Neural cell (in vitro differentiated cells): ENCODE measurements at regions not wholly inside any gene's neighbourhood (a gene's known extent, or its start where the extent isn't known, plus 50 kb on each side); places are given as distances from the start of the nearest gene placed in this dataset.

Source experiments
- H2AFZ ChIP-seq: fragments of 200-600, 300-800 bp; sonication (generic), shearing (Covaris generic); 2 replicates; pipeline ENCODE4 v1.6.0; 2014; ENCODE audit warnings: low read depth, mild to moderate bottlenecking, antibody characterized with exemption, low read length, moderate library complexity
- H3F3A ChIP-seq: fragments of 200-600 bp; shearing (Covaris generic); 2 replicates; pipeline ENCODE4 v1.6.1; 2016; ENCODE audit warnings: mild to moderate bottlenecking, moderate library complexity, mixed read lengths, antibody characterized with exemption, low read length; ENCODE audit not compliant: insufficient read depth, poor library complexity, severe bottlenecking
- H3K27ac ChIP-seq: fragments of 200-600, 300-800 bp; sonication (generic), shearing (Covaris generic); 2 replicates; pipeline ENCODE4 v1.5.1; 2014; ENCODE audit warnings: mild to moderate bottlenecking, low read length, moderate library complexity
- H3K27me3 ChIP-seq: fragments of 300-800, 200-600 bp; sonication (generic), shearing (Covaris generic); 2 replicates; pipeline ENCODE4 v1.6.0; 2014; ENCODE audit warnings: mild to moderate bottlenecking, low read depth, low read length, moderate library complexity; ENCODE audit not compliant: insufficient read depth
- H3K36me3 ChIP-seq: fragments of 300-800, 200-600 bp; sonication (generic), shearing (Covaris generic); 2 replicates; pipeline ENCODE4 v1.5.1; 2014; ENCODE audit warnings: mild to moderate bottlenecking, antibody characterized with exemption, low read length, moderate library complexity; ENCODE audit not compliant: insufficient read depth
- H3K4me2 ChIP-seq: fragments of 300-800, 200-600 bp; sonication (generic), shearing (Covaris generic); 2 replicates; pipeline ENCODE4 v1.6.0; 2014; ENCODE audit warnings: mild to moderate bottlenecking, low read length
- H3K4me3 ChIP-seq: fragments of 300-800, 200-600 bp; sonication (generic), shearing (Covaris generic); 2 replicates; pipeline ENCODE4 v1.5.1; 2014; ENCODE audit warnings: mild to moderate bottlenecking, low read length, moderate library complexity
- H3K79me2 ChIP-seq: fragments of 200-600 bp; shearing (Covaris generic); replicated peaks from 2 replicates; pipeline ENCODE4 v1.6.0; 2014; ENCODE audit warnings: mild to moderate bottlenecking, low read length, moderate library complexity; ENCODE audit not compliant: insufficient read depth
- H3K9ac ChIP-seq: fragments of 300-800, 200-600 bp; sonication (generic), shearing (Covaris generic); 2 replicates; pipeline ENCODE4 v1.6.1; 2016; ENCODE audit warnings: mild to moderate bottlenecking, low read length, mixed read lengths
- H3K9me2 ChIP-seq: fragments of 200-600 bp; shearing (Covaris generic); 2 replicates; pipeline ENCODE4 v1.6.1; 2016; ENCODE audit warnings: mild to moderate bottlenecking, low read length, mixed read lengths; ENCODE audit not compliant: insufficient read depth
- H3K9me3 ChIP-seq: fragments of 200-600, 300-800 bp; sonication (generic), shearing (Covaris generic); 2 replicates; pipeline ENCODE4 v1.6.1; 2016; ENCODE audit warnings: mild to moderate bottlenecking, mixed run types, low read length, moderate library complexity, mixed read lengths
- H4K20me1 ChIP-seq: fragments of 200-600 bp; shearing (Covaris generic); 2 replicates; pipeline ENCODE4 v1.6.1; 2016; ENCODE audit warnings: mild to moderate bottlenecking, mixed run types; ENCODE audit not compliant: insufficient read depth
- EP300 ChIP-seq: fragments of 450-650 bp; conservative IDR thresholded peaks from 2 replicates; pipeline ENCODE4 v1.6.1; 2014; ENCODE audit warnings: antibody characterized with exemption, mild to moderate bottlenecking, moderate library complexity; ENCODE audit not compliant: poor library complexity, severe bottlenecking
- EZH2 ChIP-seq: fragments of 200-600, 300-800 bp; shearing (Covaris generic), sonication (generic); IDR thresholded peaks from 2 replicates; pipeline ENCODE4 v1.6.1; 2014; ENCODE audit warnings: antibody characterized with exemption, low read length, borderline replicate concordance, mild to moderate bottlenecking; ENCODE audit not compliant: insufficient read depth, poor library complexity, severe bottlenecking
- MXI1 ChIP-seq: fragments of 450-650 bp; conservative IDR thresholded peaks from 2 replicates; pipeline ENCODE4 v1.6.1; 2014; ENCODE audit warnings: antibody characterized with exemption, mild to moderate bottlenecking; ENCODE audit not compliant: poor library complexity, severe bottlenecking
- POLR2AphosphoS5 ChIP-seq: IDR thresholded peaks from 2 replicates; pipeline ENCODE4 v1.6.1; 2012
- RAD21 ChIP-seq: fragments of 450-650 bp; conservative IDR thresholded peaks from 2 replicates; pipeline ENCODE4 v1.6.1; 2014; ENCODE audit warnings: antibody characterized with exemption, mild to moderate bottlenecking, moderate library complexity
- SMC3 ChIP-seq: fragments of 450-650 bp; conservative IDR thresholded peaks from 2 replicates; pipeline ENCODE4 v1.6.1; 2014; ENCODE audit warnings: antibody characterized with exemption, mild to moderate bottlenecking, moderate library complexity; ENCODE audit not compliant: poor library complexity
- TAF1 ChIP-seq: IDR thresholded peaks from 2 replicates; pipeline ENCODE4 v1.6.1; 2012; ENCODE audit warnings: low read depth
- TF ChIP-seq, protein P1 (sequence below): fragments of 450-650 bp; IDR thresholded peaks from 2 replicates; pipeline ENCODE4 v1.5.1; 2014; ENCODE audit warnings: antibody characterized with exemption, mild to moderate bottlenecking, moderate library complexity; ENCODE audit not compliant: poor library complexity, severe bottlenecking
- TF ChIP-seq, protein P2 (sequence below): IDR thresholded peaks from 2 replicates; pipeline ENCODE4 v1.6.1; 2012; ENCODE audit warnings: borderline replicate concordance

DNA sequence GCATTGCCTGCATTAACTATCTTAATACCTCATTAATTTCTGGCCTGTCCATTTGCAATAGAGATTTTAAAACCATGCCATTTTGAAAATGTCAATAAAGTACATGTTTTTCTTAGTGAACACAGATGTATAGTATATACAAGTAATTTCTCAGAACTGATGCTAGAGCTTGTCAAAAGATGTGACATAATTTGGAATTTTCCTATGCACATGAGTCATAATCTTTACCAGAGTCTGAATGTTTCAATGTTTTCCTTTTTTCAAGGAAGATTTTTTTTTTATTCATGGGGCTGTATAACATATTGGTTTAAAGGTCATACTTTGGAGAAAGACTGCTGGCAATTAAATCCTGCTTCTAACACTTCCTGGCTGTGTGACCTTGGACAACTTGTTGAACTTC is 1347.5 kb upstream of the ADGRB3 start:
- no peak overlapping the region for H3K4me3 ChIP-seq
- no peak for TF ChIP-seq EP300
- TF ChIP-seq POLR2AphosphoS5: no peak
- H3K27me3 ChIP-seq: no peaks in the 10 kb centered on the region
- H3K27ac ChIP-seq: no peak overlapping the region
- no peaks in the 10 kb centered on the region for H3K79me2 ChIP-seq
- H3K9me3 ChIP-seq: no peaks in the 10 kb centered on the region
- no peaks in the 10 kb centered on the region for H3K36me3 ChIP-seq
- H3K4me2 ChIP-seq: no peak overlapping the region
- H2AFZ ChIP-seq: no peak overlapping the region
- H3K9ac ChIP-seq: no peak overlapping the region
- no peaks in the 10 kb centered on the region for H4K20me1 ChIP-seq
- no peaks in the 10 kb centered on the region for H3F3A ChIP-seq
- no peaks in the 10 kb centered on the region for H3K9me2 ChIP-seq

DNA sequence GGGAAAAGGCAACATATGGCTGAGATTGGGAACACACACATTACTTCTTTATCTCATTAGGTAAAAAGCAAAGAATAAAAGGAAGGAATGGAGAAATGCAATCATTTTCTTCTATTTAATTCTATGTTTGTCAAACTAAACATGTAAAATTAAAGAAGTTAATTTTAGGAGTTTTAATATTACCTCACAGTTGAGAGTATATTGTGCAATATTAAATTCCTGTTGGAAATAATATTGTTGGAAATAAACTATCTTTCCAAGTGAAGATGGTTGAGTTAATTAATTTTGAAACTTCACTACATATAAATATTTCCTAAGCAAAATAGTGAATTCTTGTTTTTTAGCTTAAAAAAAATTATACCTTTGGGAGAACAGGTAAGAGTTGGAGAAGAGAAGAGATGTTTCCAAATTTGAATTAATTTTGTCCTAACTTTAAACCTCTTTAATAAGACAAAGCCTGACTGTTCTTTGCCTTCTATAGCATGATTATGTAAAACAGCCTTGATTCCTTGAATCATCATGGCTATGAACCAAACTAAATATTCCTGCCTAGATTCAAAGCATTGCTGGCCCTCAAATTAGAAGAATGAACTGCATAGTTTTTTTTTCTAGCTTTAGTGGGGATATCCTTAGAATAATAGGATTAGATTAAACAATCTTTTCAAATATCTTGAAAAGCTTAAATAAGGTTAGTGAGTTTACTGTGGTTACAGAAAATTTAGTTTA is 1349.1 kb upstream of the ADGRB3 start:
- no peaks in the 10 kb centered on the region for H3K36me3 ChIP-seq
- no peaks in the 10 kb centered on the region for H4K20me1 ChIP-seq
- no peaks in the 10 kb centered on the region for H3K9me3 ChIP-seq
- no peak overlapping the region for H3K9ac ChIP-seq
- H3K79me2 ChIP-seq: no peaks in the 10 kb centered on the region
- no peak overlapping the region for H3K27ac ChIP-seq
- no peaks in the 10 kb centered on the region for H3K9me2 ChIP-seq
- no peaks in the 10 kb centered on the region for H3F3A ChIP-seq
- no peak overlapping the region for H3K4me3 ChIP-seq
- H2AFZ ChIP-seq: no peak overlapping the region
- H3K4me2 ChIP-seq: no peak overlapping the region
- H3K27me3 ChIP-seq: no peaks in the 10 kb centered on the region
- no peak for TF ChIP-seq EP300
- TF ChIP-seq TAF1: no peak
- TF ChIP-seq POLR2AphosphoS5: no peak
- TF ChIP-seq EZH2: no peak
- TF ChIP-seq, protein P1, sequence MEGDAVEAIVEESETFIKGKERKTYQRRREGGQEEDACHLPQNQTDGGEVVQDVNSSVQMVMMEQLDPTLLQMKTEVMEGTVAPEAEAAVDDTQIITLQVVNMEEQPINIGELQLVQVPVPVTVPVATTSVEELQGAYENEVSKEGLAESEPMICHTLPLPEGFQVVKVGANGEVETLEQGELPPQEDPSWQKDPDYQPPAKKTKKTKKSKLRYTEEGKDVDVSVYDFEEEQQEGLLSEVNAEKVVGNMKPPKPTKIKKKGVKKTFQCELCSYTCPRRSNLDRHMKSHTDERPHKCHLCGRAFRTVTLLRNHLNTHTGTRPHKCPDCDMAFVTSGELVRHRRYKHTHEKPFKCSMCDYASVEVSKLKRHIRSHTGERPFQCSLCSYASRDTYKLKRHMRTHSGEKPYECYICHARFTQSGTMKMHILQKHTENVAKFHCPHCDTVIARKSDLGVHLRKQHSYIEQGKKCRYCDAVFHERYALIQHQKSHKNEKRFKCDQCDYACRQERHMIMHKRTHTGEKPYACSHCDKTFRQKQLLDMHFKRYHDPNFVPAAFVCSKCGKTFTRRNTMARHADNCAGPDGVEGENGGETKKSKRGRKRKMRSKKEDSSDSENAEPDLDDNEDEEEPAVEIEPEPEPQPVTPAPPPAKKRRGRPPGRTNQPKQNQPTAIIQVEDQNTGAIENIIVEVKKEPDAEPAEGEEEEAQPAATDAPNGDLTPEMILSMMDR: no peak
- no peak for TF ChIP-seq SMC3
- TF ChIP-seq, protein P2, sequence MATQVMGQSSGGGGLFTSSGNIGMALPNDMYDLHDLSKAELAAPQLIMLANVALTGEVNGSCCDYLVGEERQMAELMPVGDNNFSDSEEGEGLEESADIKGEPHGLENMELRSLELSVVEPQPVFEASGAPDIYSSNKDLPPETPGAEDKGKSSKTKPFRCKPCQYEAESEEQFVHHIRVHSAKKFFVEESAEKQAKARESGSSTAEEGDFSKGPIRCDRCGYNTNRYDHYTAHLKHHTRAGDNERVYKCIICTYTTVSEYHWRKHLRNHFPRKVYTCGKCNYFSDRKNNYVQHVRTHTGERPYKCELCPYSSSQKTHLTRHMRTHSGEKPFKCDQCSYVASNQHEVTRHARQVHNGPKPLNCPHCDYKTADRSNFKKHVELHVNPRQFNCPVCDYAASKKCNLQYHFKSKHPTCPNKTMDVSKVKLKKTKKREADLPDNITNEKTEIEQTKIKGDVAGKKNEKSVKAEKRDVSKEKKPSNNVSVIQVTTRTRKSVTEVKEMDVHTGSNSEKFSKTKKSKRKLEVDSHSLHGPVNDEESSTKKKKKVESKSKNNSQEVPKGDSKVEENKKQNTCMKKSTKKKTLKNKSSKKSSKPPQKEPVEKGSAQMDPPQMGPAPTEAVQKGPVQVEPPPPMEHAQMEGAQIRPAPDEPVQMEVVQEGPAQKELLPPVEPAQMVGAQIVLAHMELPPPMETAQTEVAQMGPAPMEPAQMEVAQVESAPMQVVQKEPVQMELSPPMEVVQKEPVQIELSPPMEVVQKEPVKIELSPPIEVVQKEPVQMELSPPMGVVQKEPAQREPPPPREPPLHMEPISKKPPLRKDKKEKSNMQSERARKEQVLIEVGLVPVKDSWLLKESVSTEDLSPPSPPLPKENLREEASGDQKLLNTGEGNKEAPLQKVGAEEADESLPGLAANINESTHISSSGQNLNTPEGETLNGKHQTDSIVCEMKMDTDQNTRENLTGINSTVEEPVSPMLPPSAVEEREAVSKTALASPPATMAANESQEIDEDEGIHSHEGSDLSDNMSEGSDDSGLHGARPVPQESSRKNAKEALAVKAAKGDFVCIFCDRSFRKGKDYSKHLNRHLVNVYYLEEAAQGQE: no peak
- no peak for TF ChIP-seq MXI1
- TF ChIP-seq RAD21: no peak
